GM12878 (cell line): ENCODE measurements at regions not wholly inside any gene's neighbourhood (a gene's known extent, or its start where the extent isn't known, plus 50 kb on each side); places are given as distances from the start of the nearest gene placed in this dataset.

Experiments used
- ATAC-seq: fragments of 200-7000 bp; cut with Tn5 transposase; 3 replicates; pipeline ENCODE4 v1.9.1; 2020; ENCODE audit warnings: mild to moderate bottlenecking, moderate library complexity
- BruUV-seq: library from RNA; stranded (reverse); fragments of 400-500 nt; replicated peaks from 2 replicates; lab custom pipeline; 2021; lab: Mats Ljungman, UMichigan
- CTCF ChIA-PET: fragments of 300-600 bp; sonication (Branson Sonifier 250); formaldehyde crosslinking; extraction: SDS; loops from one replicate; lab custom pipeline; 2021; ENCODE audit warnings: inconsistent platforms; lab: Yijun Ruan, JAX
- POLR2A ChIA-PET: fragments of 350-600 bp; formaldehyde crosslinking; extraction: SDS; loops from one replicate; lab custom pipeline; 2021; ENCODE audit warnings: inconsistent platforms; lab: Charles Lee
- RAD21 ChIA-PET: fragments of 300-600 bp; sonication (Branson Sonifier 250); formaldehyde crosslinking; loops from one replicate; lab custom pipeline; 2023; ENCODE audit warnings: antibody characterized with exemption; ENCODE audit not compliant: unreplicated experiment; lab: Charles Lee
- SMC1A ChIA-PET: fragments of 300-600 bp; sonication (Branson Sonifier 250); formaldehyde crosslinking; loops from one replicate; lab custom pipeline; 2023; ENCODE audit not compliant: unreplicated experiment, uncharacterized antibody; lab: Charles Lee
- DNase-seq: peaks from one replicate; pipeline ENCODE4 v3.0.0-alpha.2; 2011; ENCODE audit warnings: low read depth, low spot score
- FAIRE-seq: peaks from 3 replicates; lab custom pipeline; 2011; peaks lifted over from hg19 to GRCh38; lab: Jason Lieb, UNC
- H2AFZ ChIP-seq: 2 replicates; pipeline ENCODE4 v1.6.0; 2011; ENCODE audit warnings: low read depth, low read length, control low read depth; ENCODE audit not compliant: control insufficient read depth
- H3K27ac ChIP-seq: 2 replicates; pipeline ENCODE4 v1.5.1; 2011; ENCODE audit warnings: control low read depth; ENCODE audit not compliant: control insufficient read depth, insufficient read depth
- H3K27me3 ChIP-seq, 2 experiments: replicated peaks in 1 of 2; 2 replicates each; pipeline versions ENCODE4 v1.6.0 to v1.6.1; 2011; ENCODE audit warnings: low read length in 1 of 2; ENCODE audit not compliant: control insufficient read depth in 2 of 2, insufficient read depth in 2 of 2
- H3K36me3 ChIP-seq, 2 experiments: 2 replicates each; pipeline ENCODE4 v1.5.1; 2011; ENCODE audit warnings: low read length in 1 of 2; ENCODE audit not compliant: control insufficient read depth in 2 of 2, insufficient read depth in 2 of 2
- H3K4me1 ChIP-seq: 2 replicates; pipeline ENCODE4 v1.6.1; 2011; ENCODE audit warnings: mild to moderate bottlenecking, low read length, moderate library complexity, mixed read lengths; ENCODE audit not compliant: control insufficient read depth, insufficient read depth
- H3K4me2 ChIP-seq: 2 replicates; pipeline ENCODE4 v1.6.0; 2011; ENCODE audit warnings: control low read depth; ENCODE audit not compliant: control insufficient read depth, insufficient read depth
- H3K4me3 ChIP-seq: fragments of 200-600 bp; sonication (generic); 2 replicates; pipeline ENCODE4 v1.5.1; 2016
- H3K79me2 ChIP-seq: 2 replicates; pipeline ENCODE4 v1.6.0; 2011; ENCODE audit warnings: low read length; ENCODE audit not compliant: control insufficient read depth, insufficient read depth
- H3K9ac ChIP-seq: 2 replicates; pipeline ENCODE4 v1.8.0; 2011; ENCODE audit warnings: low read length, control low read depth, mixed read lengths; ENCODE audit not compliant: control insufficient read depth, insufficient read depth
- H3K9me3 ChIP-seq: replicated peaks from 3 replicates; pipeline ENCODE4 v1.5.1; 2011; ENCODE audit warnings: mild to moderate bottlenecking, low read length; ENCODE audit not compliant: control insufficient read depth, insufficient read depth
- H4K20me1 ChIP-seq: 2 replicates; pipeline ENCODE4 v1.6.0; 2011; ENCODE audit not compliant: control insufficient read depth, insufficient read depth
- BHLHE40 ChIP-seq, 2 experiments: fragments of 450-650 bp in 1 of 2; IDR thresholded peaks; 2 replicates each; pipeline ENCODE4 v1.6.1; 2011 to 2017; ENCODE audit warnings: low read depth in 2 of 2, borderline replicate concordance in 1 of 2, improper control_type of control experiment in 1 of 2, low read length in 1 of 2, mild to moderate bottlenecking in 1 of 2
- GABPA ChIP-seq: IDR thresholded peaks from 2 replicates; pipeline ENCODE4 v1.6.1; 2014; ENCODE audit warnings: antibody characterized with exemption, low read depth, mild to moderate bottlenecking, inconsistent platforms
- HDAC6 ChIP-seq: fragments of 200-600 bp; sonication (generic); IDR thresholded peaks from one replicate; pipeline ENCODE4 v1.8.0; 2017; ENCODE audit warnings: antibody characterized with exemption; ENCODE audit not compliant: unreplicated experiment
- LARP7 ChIP-seq: fragments of 450-650 bp; IDR thresholded peaks from 2 replicates; pipeline ENCODE4 v1.6.1; 2017; ENCODE audit warnings: mild to moderate bottlenecking
- MYB ChIP-seq: fragments of 150-350 bp; IDR thresholded peaks from 2 replicates; pipeline ENCODE4 v1.6.1; 2014; ENCODE audit warnings: mild to moderate bottlenecking, low read depth, low read length, borderline replicate concordance
- NFXL1 ChIP-seq: fragments of 450-650 bp; IDR thresholded peaks from 2 replicates; pipeline ENCODE4 v1.6.1; 2017; ENCODE audit warnings: antibody characterized with exemption, mild to moderate bottlenecking, borderline replicate concordance
- NR2C1 ChIP-seq: fragments of 450-650 bp; IDR thresholded peaks from 2 replicates; pipeline ENCODE4 v1.6.1; 2017; ENCODE audit warnings: antibody characterized with exemption, mild to moderate bottlenecking, moderate library complexity
- SIN3A ChIP-seq: IDR thresholded peaks from 2 replicates; pipeline ENCODE4 v1.6.1; 2012; ENCODE audit warnings: low read depth, low read length, improper control_type of control experiment
- SIX5 ChIP-seq: IDR thresholded peaks from 2 replicates; pipeline ENCODE4 v1.6.1; 2011; ENCODE audit warnings: mild to moderate bottlenecking, low read depth, low read length, moderate library complexity; ENCODE audit not compliant: severe bottlenecking
- SPI1 ChIP-seq: IDR thresholded peaks from 2 replicates; pipeline ENCODE4 v1.6.1; 2011; ENCODE audit warnings: low read depth, mild to moderate bottlenecking, low read length, moderate library complexity, borderline replicate concordance; ENCODE audit not compliant: insufficient read depth
- SREBF1 ChIP-seq: IDR thresholded peaks from 2 replicates; pipeline ENCODE4 v1.6.1; 2012; ENCODE audit warnings: mild to moderate bottlenecking, low read length
- TCF12 ChIP-seq: IDR thresholded peaks from 2 replicates; pipeline ENCODE4 v1.6.1; 2011; ENCODE audit warnings: low read depth, mild to moderate bottlenecking, low read length
- ZNF274 ChIP-seq: IDR thresholded peaks from one replicate; pipeline ENCODE4 v1.8.0; 2011; ENCODE audit not compliant: insufficient read length, insufficient read depth
- WGBS: methylation state at CpG from one replicate; pipeline ENCODE4 v1.1.6; 2016; ENCODE audit warnings: low lambda C conversion rate; ENCODE audit not compliant: insufficient replicate concordance, insufficient coverage; ENCODE audit errors: missing lambda C conversion rate; 5-methylcytosine and 5-hydroxymethylcytosine counted together
- in situ Hi-C: fragments of 300-500 bp; cut with MboI; formaldehyde crosslinking; loops from 9 replicates; pipeline ENCODE4 v1.14.3; 2018; ENCODE audit warnings: mixed read lengths
- intact Hi-C: fragments of 100-400 bp; cut with micrococcal nuclease; formaldehyde crosslinking; loops from one replicate; pipeline ENCODE4 v1.14.2; 2022; ENCODE audit not compliant: unreplicated experiment
- TF ChIP-seq, protein P1 (sequence below): IDR thresholded peaks from 2 replicates; pipeline ENCODE4 v1.6.1; 2012; ENCODE audit warnings: improper control_type of control experiment, low read depth, low read length; ENCODE audit not compliant: insufficient replicate concordance
- TF ChIP-seq, protein P2 (sequence below): fragments of 450-650 bp; IDR thresholded peaks from 2 replicates; pipeline ENCODE4 v1.6.1; 2017; ENCODE audit warnings: mild to moderate bottlenecking, moderate library complexity
- TF ChIP-seq, protein P3 (sequence below): fragments of 450-650 bp; IDR thresholded peaks from 2 replicates; pipeline ENCODE4 v1.6.1; 2016; ENCODE audit warnings: mild to moderate bottlenecking

DNA sequence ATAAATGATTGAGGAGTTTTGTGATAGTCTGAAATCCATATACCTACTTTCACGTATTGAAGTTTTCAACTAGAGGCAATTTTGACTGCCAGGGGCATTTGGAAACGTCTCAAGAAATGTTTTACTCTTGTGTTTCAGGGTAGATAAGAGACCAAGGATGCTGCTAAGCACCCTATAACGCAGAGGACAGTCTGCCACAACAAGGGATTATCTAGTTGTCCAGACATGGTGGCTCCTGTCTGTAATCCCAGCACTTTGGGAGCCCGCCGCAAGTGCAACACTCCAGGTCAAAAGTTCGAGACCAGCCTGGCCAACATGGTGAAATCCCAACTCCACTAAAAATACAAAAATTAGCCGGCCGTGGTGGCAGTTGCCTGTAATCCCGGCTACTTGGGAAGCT, 133.7 kb upstream of the CCNG1 start:
- ChIA-PET POLR2A (no interaction called here), RAD21 (no interaction called here), CTCF (interaction anchor here (0.8 kb wide), 1 partner anchor 105 kb away, joined by 3 read pairs; no protein-coding TSS in a partner anchor), SMC1A (interaction anchor here (1.2 kb wide), 1 partner anchor 105 kb away, joined by 4 read pairs; no protein-coding TSS in a partner anchor)
- no peak overlapping the region for H3K27ac ChIP-seq
- no peak overlapping the region for H2AFZ ChIP-seq
- no peak overlapping the region for H3K4me3 ChIP-seq
- in situ Hi-C loops = no loop called here
- no peaks in the 10 kb centered on the region for H3K27me3 ChIP-seq
- no peak for FAIRE-seq
- no peak overlapping the region for H3K4me2 ChIP-seq
- WGBS = 23% methylated on average over 9 of the region's 9 CpGs
- no peak overlapping the region for H3K9ac ChIP-seq
- H3K79me2 ChIP-seq = no peaks in the 10 kb centered on the region
- intact Hi-C loops = no loop called here
- H3K4me1 ChIP-seq = no peaks in the 10 kb centered on the region
- BruUV-seq = no TSS peak
- no peaks in the 10 kb centered on the region for H3K9me3 ChIP-seq
- H3K36me3 ChIP-seq = no peaks in the 10 kb centered on the region
- DNase-seq = no peak
- H4K20me1 ChIP-seq = no peaks in the 10 kb centered on the region
- ATAC-seq = no peak
- no peak for TF ChIP-seq BHLHE40 (IDR thresholded peaks at IDR 0.05; ENCODE audit: borderline replicate concordance in 1 of 2, low read depth in 2 of 2, low read length in 1 of 2)
- TF ChIP-seq HDAC6 = no peak
- no peak for TF ChIP-seq NR2C1
- no peak for TF ChIP-seq SREBF1
- TF ChIP-seq, protein P1, sequence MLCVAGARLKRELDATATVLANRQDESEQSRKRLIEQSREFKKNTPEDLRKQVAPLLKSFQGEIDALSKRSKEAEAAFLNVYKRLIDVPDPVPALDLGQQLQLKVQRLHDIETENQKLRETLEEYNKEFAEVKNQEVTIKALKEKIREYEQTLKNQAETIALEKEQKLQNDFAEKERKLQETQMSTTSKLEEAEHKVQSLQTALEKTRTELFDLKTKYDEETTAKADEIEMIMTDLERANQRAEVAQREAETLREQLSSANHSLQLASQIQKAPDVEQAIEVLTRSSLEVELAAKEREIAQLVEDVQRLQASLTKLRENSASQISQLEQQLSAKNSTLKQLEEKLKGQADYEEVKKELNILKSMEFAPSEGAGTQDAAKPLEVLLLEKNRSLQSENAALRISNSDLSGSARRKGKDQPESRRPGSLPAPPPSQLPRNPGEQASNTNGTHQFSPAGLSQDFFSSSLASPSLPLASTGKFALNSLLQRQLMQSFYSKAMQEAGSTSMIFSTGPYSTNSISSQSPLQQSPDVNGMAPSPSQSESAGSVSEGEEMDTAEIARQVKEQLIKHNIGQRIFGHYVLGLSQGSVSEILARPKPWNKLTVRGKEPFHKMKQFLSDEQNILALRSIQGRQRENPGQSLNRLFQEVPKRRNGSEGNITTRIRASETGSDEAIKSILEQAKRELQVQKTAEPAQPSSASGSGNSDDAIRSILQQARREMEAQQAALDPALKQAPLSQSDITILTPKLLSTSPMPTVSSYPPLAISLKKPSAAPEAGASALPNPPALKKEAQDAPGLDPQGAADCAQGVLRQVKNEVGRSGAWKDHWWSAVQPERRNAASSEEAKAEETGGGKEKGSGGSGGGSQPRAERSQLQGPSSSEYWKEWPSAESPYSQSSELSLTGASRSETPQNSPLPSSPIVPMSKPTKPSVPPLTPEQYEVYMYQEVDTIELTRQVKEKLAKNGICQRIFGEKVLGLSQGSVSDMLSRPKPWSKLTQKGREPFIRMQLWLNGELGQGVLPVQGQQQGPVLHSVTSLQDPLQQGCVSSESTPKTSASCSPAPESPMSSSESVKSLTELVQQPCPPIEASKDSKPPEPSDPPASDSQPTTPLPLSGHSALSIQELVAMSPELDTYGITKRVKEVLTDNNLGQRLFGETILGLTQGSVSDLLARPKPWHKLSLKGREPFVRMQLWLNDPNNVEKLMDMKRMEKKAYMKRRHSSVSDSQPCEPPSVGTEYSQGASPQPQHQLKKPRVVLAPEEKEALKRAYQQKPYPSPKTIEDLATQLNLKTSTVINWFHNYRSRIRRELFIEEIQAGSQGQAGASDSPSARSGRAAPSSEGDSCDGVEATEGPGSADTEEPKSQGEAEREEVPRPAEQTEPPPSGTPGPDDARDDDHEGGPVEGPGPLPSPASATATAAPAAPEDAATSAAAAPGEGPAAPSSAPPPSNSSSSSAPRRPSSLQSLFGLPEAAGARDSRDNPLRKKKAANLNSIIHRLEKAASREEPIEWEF = no peak
- TF ChIP-seq ZNF274 = no peak
- TF ChIP-seq, protein P2, sequence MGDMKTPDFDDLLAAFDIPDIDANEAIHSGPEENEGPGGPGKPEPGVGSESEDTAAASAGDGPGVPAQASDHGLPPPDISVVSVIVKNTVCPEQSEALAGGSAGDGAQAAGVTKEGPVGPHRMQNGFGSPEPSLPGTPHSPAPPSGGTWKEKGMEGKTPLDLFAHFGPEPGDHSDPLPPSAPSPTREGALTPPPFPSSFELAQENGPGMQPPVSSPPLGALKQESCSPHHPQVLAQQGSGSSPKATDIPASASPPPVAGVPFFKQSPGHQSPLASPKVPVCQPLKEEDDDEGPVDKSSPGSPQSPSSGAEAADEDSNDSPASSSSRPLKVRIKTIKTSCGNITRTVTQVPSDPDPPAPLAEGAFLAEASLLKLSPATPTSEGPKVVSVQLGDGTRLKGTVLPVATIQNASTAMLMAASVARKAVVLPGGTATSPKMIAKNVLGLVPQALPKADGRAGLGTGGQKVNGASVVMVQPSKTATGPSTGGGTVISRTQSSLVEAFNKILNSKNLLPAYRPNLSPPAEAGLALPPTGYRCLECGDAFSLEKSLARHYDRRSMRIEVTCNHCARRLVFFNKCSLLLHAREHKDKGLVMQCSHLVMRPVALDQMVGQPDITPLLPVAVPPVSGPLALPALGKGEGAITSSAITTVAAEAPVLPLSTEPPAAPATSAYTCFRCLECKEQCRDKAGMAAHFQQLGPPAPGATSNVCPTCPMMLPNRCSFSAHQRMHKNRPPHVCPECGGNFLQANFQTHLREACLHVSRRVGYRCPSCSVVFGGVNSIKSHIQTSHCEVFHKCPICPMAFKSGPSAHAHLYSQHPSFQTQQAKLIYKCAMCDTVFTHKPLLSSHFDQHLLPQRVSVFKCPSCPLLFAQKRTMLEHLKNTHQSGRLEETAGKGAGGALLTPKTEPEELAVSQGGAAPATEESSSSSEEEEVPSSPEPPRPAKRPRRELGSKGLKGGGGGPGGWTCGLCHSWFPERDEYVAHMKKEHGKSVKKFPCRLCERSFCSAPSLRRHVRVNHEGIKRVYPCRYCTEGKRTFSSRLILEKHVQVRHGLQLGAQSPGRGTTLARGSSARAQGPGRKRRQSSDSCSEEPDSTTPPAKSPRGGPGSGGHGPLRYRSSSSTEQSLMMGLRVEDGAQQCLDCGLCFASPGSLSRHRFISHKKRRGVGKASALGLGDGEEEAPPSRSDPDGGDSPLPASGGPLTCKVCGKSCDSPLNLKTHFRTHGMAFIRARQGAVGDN = no peak
- TF ChIP-seq SPI1 = no peak
- TF ChIP-seq LARP7 = no peak
- no peak for TF ChIP-seq GABPA
- TF ChIP-seq MYB = no peak
- TF ChIP-seq SIN3A = no peak
- TF ChIP-seq TCF12 = no peak
- TF ChIP-seq NFXL1 = no peak
- TF ChIP-seq, protein P3, sequence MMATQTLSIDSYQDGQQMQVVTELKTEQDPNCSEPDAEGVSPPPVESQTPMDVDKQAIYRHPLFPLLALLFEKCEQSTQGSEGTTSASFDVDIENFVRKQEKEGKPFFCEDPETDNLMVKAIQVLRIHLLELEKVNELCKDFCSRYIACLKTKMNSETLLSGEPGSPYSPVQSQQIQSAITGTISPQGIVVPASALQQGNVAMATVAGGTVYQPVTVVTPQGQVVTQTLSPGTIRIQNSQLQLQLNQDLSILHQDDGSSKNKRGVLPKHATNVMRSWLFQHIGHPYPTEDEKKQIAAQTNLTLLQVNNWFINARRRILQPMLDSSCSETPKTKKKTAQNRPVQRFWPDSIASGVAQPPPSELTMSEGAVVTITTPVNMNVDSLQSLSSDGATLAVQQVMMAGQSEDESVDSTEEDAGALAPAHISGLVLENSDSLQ = no peak
- TF ChIP-seq SIX5 = no peak
